NCI-H748 treated with DMSO at 0.1 percent for 48 hours (cell line): ENCODE measurements at regions not wholly inside any gene's neighbourhood (a gene's known extent, or its start where the extent isn't known, plus 50 kb on each side); places are given as distances from the start of the nearest gene placed in this dataset.
"Not testable (repeated sequence)": the region's sequence is repeated elsewhere in the genome, so short reads cannot be mapped to it uniquely, and the experiment has no call there.

Experiments used
- DNase-seq: peaks from one replicate; lab custom pipeline; 2025; lab: John Stamatoyannopoulos, UW

DNA sequence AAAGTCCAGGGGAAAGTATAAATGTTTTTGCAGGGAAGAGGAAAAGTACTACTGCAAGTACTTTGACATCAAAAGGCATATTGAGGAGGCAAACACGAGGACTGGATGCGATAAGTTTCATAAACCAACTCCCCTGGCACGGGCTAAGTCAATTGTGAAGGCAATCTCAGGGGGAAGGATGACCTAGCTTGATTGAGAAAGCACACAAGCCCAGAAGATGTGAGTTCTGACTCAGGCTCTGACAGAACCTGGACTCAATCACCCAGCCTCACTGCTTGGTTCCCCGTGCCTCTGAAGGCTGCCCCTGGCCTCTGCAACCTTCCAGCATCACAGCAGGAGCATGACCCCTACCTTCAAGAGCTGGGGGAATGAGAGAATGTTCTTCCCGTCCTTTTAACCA, 93.2 kb upstream of the ZNF438 start:
- no peak for DNase-seq

DNA sequence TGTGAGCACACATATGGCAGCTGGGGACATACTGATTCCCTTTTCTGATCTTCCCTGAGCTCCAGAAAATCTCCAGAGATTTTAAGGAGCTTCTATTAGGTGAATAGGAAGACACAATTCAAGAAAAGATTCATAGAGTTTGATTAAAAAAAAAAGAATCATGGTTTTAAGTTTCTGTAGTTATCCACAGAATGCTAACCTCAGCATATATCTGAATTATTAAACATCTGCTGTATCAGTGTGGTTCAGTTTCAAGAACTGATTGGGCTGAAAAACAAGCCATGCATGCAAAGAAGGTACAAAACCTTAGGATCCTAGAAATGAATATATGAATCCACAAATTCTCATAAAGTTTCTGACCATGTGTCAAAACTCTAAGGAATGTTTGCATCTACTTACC, 94.1 kb upstream of the ZNF438 start:
- no peak for DNase-seq

GRCh38 chr10:31126593-31126992, 94.9 kb upstream of the ZNF438 start:
- DNase-seq, result no peak

DNA sequence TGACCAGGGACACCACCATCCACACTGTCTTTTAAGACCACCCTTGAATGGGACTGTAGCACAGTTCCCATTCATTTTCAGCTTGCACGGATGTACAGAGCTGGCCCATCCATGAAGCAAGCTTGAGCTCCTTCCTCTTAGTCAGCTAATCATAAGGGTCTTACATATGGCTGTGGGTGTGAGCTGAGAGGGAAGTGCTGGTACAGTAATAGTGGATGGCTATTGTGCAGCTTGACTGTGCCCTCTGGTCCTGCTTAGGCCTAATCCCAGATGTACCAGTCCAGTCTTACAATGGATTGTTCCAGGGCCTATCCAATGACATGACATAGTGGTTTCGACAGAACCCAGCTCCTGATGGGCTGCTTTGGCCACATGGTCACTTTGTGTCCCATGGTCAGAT, 96.9 kb upstream of the ZNF438 start:
- DNase-seq, result no peak

- DNase-seq, result no peak
Observed at GRCh38 chr10:31129271-31129670, 97.6 kb upstream of the ZNF438 start.

- DNase-seq, result no peak
Observed at GRCh38 chr10:31129880-31130405, 98.3 kb upstream of the ZNF438 start.

DNA sequence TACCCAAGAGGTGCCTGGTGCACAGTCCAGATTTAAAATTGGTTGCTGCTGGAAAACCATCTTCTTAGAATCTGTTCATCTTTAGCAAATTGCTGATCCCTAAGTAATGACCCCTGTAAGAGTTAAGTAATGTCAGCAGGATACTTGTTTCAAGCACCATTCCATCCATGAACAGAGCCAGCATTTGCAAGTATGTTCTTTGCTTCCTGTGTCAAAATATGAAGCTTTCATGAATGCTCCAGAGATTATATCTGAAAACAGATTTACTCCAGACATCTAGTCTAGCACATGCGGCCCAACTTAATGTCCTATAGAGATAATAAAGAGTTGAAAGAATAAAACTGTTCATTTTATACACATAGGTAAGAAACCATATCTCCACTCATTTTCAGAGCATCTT, 98.7 kb upstream of the ZNF438 start:
- DNase-seq, result no peak

DNA sequence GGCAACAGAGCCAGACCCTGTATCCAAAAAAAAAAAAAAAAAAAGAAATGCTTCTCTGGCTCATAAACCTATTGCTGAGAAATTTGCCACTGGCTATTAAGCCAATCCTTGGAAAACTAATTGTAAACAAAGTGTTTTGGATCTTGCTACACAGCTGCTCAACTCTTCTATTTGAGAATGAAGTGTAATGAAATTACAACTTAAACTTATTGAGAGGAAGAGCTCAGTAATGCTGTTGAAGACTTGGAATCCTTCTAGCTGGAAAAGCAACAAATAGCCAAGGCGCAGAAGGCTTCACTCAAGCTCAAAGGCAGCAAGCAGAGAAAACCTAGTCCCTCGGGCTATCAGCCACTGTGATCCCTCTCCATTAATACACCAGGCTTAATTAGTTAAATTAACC, 99.6 kb upstream of the ZNF438 start:
- DNase-seq, result no peak

DNA sequence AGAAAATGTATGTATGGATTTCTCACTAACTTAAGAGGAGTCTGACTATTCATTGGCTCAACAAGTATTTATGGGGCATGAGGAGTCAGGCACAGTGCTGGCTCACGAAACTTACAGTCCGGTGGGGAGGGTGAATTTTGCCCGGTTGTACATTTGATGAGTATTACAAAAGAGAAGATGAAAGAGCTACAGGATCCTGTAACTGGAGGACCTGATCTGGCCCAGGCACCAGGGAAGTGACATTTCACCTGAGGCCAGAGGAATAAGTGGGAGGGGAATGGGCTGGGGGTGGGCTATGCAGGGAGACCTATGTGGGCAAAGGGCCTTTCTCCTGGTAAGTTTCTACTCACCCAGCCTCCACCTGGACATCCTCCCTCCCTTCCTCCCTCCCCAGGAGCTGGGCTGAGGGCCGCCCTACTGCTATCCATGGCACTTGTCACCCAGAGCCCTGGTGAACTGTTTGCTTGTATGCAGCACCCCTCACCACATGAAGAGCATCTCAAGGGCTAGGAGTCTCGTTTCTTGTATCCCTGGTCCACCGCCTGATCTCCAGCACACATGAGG, 101.1 kb upstream of the ZNF438 start:
- no peak for DNase-seq

GRCh38 chr10:31133251-31133791, 101.7 kb upstream of the ZNF438 start:
- no peak for DNase-seq

DNA sequence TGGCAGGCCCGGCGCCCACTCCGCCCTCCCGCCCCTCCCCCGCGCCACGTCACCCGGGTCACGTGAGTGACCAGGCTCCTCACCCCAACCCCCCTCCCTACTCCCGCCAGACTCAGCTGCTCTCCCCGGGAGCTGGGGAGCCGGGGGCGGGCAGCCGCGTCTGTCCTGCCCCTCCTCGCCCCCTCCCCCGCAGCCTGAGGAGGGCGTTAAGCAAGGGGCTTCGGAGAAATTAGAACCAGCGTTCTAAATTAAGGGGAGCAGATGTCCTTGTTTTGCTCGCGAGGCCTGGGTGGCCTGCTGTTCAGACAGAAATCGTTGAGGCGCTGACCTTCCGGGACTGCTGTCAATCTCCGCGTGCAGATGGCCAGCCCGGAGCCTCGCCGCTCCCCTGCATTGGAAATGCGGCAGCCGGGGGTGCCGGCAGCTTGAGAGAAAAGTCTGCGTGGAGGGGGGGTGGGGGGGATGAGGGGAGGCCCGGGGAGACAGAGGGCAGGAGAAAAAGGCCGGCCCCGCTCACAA, 102.2 kb upstream of the ZNF438 start:
- peak; percentile 21 for DNase-seq

DNA sequence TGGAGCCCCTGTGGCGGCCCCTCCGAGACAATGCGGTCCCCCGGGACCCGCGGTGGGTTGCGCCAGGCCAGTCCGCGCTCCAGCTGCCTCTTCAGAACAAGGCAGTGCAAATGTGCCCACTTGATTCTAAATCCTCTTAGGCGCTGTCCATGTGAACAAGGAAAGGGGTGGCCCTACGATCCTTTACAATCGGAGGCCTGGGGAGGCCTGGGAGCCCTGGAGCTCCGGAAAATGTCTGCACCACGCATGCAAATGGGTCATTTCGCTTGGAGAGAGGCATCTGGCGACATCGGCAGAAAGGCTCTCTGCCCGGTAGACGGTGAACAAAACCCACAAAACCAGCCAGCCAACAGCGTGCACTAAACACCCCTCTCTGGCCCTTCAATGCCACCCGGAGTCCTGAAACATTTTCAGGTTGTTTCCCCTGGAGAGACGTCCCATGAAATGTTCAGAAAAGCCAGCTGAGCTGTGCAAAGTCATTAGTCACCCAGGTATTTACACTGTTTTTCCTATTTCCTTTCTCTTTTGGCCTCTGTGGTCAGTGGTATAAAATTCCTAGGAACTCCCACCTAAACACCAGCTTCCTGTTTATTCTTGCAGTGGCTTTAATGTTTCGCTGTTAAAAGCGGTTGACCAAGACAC, 102.8 kb upstream of the ZNF438 start:
- DNase-seq, result no peak

- DNase-seq, result no peak
Observed at GRCh38 chr10:31135171-31135570, 103.5 kb upstream of the ZNF438 start.

GRCh38 chr10:31135791-31136190, 104.1 kb upstream of the ZNF438 start:
- not testable (repeated sequence) for DNase-seq

DNA sequence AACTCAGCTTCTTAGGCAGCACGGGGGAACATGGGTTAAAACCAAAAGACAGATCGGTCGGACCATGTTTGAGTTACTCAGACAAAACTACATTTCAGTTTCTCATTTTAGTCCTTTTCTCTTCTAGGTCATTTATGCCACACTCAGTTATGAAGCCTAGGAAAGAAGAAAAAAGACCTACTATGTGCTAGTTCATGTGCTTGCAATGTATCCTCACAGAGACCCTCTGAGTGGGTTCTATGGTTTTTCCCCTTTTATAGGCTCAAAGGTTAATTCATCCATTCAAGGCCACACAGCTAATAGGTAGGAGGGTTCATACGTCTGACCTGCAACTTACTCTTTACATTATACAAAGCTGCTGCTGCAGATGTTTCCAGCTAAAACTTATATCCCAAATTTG, 104.7 kb upstream of the ZNF438 start:
- no peak for DNase-seq

DNA sequence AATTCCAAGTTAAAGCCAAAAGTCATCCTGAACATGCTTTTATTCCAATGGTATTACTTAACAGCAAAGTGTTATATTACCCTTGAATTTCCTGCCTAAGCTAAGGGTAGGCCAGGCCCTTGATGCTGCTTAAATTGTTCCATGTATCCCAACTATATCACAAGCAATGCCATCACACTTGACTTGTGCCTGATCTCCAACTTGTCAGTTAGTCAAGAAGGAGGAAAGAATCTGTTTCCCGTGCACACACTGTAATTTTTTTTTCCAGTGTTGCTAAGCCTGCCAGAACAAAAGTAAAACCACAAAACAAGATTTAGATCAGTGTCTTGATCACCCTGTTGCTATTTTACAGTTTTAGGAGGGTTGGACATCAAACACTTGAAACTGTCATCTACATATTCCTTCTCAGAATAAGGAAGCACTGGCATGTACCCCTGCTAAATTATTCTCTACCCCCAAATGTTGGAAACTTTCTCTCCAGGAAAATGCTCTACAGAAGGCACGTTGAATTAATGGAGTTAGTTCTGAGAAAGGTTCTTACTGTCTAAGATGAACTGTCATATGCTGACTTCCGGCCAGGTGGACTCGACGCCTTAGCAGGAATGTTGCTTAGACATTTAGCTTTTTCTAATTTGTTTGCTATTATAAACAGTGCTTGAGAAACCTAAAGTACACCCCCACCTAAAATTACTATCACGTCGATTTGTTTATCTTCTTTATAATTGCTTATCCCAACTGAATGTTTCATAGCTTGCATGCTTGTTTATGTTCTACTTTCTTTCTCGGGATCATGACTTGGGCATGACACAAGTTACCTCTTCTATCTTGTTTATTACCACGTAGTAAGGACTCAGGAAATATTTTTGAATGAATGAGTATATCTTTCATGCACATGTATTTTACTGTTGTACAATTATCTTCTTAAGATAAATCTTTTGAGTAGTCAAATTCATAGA, 105.5 kb upstream of the ZNF438 start:
- DNase-seq, result no peak

DNA sequence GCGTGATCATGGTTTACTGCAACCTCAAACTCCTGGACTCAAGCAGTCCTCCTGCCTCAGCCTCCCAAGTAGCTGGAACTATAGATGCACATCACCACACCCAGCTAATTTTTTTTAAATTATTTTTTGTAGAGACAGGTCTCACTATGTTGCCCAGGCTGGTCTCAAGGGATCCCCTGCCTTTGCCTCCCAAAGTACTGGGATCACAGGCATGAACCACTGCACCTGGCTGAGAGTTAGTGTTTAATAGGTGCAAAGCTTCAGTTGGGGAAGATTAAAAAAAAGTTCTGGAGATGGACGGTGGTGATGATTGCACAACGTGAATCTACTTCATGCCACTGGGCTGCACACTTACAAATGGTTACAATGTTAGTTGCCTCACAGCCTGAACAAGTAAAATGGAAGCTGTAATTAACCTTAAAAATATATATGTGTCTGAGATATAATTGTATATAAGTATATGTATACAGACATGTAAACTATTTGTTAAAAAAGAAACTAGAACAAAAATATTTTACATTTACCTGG, 106.4 kb upstream of the ZNF438 start:
- DNase-seq, result no peak

DNA sequence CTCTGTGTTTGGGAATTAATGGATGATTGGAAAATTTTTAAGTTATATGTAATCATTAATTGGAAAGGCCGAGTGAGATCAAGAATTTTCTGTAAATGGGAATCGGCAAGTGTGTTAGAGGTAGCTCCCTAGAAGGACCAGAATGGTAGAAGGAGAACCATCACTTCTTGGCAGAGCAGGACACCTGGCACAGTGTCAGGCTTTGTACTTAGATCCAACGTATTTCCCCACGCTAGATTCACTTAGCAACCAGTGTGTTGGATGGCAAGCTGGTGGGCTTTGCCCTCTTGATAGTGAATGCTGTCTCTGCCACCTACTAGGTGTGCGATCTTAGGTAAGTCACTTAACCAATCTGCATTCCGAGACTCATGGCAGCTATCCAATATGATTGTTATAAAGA, 107.8 kb upstream of the ZNF438 start:
- no peak for DNase-seq

DNA sequence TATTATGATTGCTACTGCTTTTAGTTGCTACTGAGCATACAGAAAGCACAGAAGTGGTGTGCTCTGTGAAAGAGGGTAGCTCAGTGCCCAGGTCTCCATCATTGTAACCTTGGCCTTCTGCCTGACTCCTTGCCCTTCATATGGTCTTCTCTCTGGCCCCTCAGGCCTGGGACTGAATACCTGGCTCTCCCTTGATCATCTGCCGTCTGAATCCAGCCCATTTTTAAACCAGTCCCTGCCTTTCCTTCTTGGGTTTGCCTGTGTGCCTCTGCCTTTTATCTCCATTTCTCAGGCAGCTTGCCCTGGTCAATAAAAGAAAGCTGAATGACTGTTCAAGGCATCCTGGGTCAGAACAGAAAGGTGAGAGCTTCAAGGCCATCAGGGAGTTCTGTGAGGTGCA, 109.1 kb upstream of the ZNF438 start:
- no peak for DNase-seq

DNA sequence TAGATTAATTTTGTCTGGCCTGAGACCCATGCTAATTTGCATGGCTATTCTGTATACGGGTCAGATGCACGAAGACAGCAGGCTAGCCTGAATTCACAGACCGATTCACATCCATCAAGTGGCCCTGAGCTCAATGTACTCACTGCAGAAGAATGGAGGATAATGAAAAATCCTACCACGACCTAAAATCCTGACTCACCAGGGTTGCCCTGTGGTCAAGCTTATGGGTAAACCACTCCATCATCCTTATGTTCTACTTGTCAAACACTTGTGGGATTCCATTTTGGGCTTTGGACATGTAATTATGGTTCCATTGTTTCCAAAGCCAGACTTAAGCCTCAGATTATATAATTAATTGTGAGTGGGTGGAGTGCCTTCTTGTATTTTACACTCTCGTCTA, 110.4 kb upstream of the ZNF438 start:
- DNase-seq, result no peak

GRCh38 chr10:31143331-31143935, 111.8 kb upstream of the ZNF438 start:
- no peak for DNase-seq

DNA sequence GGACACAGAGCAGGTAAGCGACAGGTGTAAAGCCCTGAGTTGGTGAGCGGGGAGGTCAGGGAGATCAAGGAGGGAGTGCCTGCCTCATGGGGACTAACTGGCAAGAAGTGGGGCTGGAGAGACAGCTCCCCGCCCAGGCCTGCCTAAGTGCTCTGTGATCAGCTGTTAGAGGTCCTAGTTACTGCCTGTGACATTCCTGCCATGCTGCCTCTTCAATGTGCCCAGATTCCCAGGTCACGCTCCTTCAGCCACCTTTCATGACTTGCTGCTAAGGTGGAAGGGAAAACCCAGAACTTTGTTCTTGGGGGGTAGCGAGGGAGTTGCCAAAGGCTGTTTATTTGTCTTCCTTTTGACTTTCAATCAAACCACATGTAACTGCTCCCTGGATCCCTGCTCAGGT, 114.3 kb upstream of the ZNF438 start:
- DNase-seq, result no peak
